ENCODE measurements at regions not wholly inside any gene's neighbourhood (a gene's known extent, or its start where the extent isn't known, plus 50 kb on each side); places are given as distances from the start of the nearest gene placed in this dataset.

GRCh38 chr10:94077042-94077441, 83.3 kb downstream of the PLCE1 start (continued):
- no peak for TF ChIP-seq ZNF532 (CRISPR knock-in tag; IDR thresholded peaks at IDR 0.05; ENCODE audit: borderline replicate concordance)
- TF ChIP-seq ESRRA (CRISPR knock-in tag; IDR thresholded peaks at IDR 0.05; ENCODE audit: borderline replicate concordance): no peak
- TF ChIP-seq ZNF425 (CRISPR knock-in tag; conservative IDR thresholded peaks at IDR 0.05): no peak
- TF ChIP-seq CDX4 (CRISPR knock-in tag; IDR thresholded peaks at IDR 0.05; ENCODE audit: borderline replicate concordance): no peak
- no peak for TF ChIP-seq ZNF121 (CRISPR knock-in tag; IDR thresholded peaks at IDR 0.05)

GRCh38 chr10:94080108-94080507, 86.4 kb downstream of the PLCE1 start:
- ChIA-PET POLR2A (no interaction called here), CTCF (no interaction called here)
- DNase-seq (ENCODE audit: low spot score) (no peak), ATAC-seq (no peak)
- no peaks in the 10 kb centered on the region for H3K27me3 Mint-ChIP-seq (ENCODE audit: low read depth)
- no peaks in the 10 kb centered on the region for H3K36me3 Mint-ChIP-seq
- H3K4me1 Mint-ChIP-seq: no peaks in the 10 kb centered on the region
- H3K9me3 Mint-ChIP-seq: peaks cover 16% of the 10 kb centered on the region
- H3K27ac Mint-ChIP-seq: no peak overlapping the region
- no peak for TF ChIP-seq ZNF425 (CRISPR knock-in tag; conservative IDR thresholded peaks at IDR 0.05)
- TF ChIP-seq ZNF138 (CRISPR knock-in tag; conservative IDR thresholded peaks at IDR 0.05): no peak
- TF ChIP-seq AR (CRISPR knock-in tag; IDR thresholded peaks at IDR 0.05): no peak
- TF ChIP-seq GABPB1 (CRISPR knock-in tag; IDR thresholded peaks at IDR 0.05): no peak
- no peak for TF ChIP-seq E2F1 (CRISPR knock-in tag; IDR thresholded peaks at IDR 0.05)
- no peak for TF ChIP-seq OVOL2 (CRISPR knock-in tag; IDR thresholded peaks at IDR 0.05; ENCODE audit: borderline replicate concordance)
- no peak for TF ChIP-seq FOXK1 (CRISPR knock-in tag; IDR thresholded peaks at IDR 0.05)
- TF ChIP-seq ERG (CRISPR knock-in tag; IDR thresholded peaks at IDR 0.05): no peak
- no peak for TF ChIP-seq HMGXB4 (CRISPR knock-in tag; IDR thresholded peaks at IDR 0.05)
- TF ChIP-seq ZBTB43 (CRISPR knock-in tag; IDR thresholded peaks at IDR 0.05): no peak
- TF ChIP-seq CDX4 (CRISPR knock-in tag; IDR thresholded peaks at IDR 0.05; ENCODE audit: borderline replicate concordance): no peak
- H3K4me3 Mint-ChIP-seq: no peak overlapping the region

Measured in WTC11 (cell line).